GM18951 (cell line): ENCODE measurements at regions not wholly inside any gene's neighbourhood (a gene's known extent, or its start where the extent isn't known, plus 50 kb on each side); places are given as distances from the start of the nearest gene placed in this dataset.
"Not testable (repeated sequence)": the region's sequence is repeated elsewhere in the genome, so short reads cannot be mapped to it uniquely, and the experiment has no call there.

Experiments
- POLR2A ChIP-seq: IDR thresholded peaks from 4 replicates; pipeline ENCODE4 v1.6.1; 2011; ENCODE audit warnings: mild to moderate bottlenecking; ENCODE audit not compliant: insufficient read length, insufficient read depth; ENCODE audit errors: extremely low read depth
- in situ Hi-C: fragments of 300-500 bp; cut with MboI; formaldehyde crosslinking; loops from one replicate; pipeline ENCODE4 v1.12.0; 2022; ENCODE audit warnings: low sequenced_read_pairs, mixed read lengths, inconsistent platforms; ENCODE audit not compliant: unreplicated experiment

DNA sequence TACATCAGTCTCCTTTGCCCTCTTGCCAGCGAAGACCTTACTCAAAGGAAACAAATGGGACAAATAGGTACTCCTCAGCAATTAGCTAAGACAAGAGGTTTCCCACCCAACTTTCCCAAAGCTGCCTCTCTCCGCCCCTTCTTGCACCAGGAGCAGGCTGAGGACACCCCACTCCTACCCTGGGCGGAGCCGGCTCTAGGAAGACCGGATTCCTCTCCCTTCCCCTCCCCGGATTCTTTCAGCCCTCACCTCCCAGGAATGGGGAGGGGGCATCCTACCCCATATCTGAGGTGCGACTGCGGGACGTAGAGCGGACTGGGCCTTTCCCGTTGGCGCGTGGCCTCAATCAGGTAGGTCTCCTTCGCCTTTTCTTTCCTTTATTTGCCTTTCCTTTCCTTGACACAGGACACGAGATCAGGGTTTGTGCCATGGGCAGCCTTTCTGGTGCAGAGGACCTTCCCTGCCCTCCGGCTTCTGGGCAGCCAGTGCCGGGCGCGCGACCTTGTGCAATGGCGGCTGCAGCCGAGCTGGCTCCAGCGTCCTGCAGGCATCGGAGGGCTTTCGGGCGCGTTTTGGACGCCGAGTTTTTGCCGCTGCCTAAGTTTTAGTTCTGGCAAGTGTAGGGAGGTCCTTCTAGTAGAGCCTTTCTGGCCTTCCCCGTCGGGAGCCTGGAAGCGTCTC is 279.9 kb downstream of the PLS3 start:
- in situ Hi-C loops = not testable (repeated sequence)

DNA sequence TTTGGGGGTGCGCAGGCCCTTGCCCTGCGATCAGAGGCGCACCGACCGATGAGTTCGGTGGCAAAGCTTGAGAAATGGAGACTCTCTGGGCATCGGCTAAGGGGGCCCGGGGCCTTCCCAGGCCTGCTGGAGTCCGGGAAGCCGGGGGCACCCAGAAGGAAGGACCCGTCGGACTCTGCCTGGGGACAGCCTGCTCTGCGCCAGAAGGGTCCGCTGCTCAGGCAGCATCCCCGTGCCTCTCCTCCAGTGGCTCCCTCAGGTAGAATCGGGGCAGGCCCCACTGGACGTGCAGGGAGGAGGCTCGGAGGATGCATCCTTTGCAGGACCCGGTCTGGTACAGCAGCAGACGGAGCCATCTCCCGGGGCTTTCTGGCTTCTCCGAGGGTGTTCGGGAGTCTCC is 290.0 kb downstream of the PLS3 start:
- in situ Hi-C loops = not testable (repeated sequence)

DNA sequence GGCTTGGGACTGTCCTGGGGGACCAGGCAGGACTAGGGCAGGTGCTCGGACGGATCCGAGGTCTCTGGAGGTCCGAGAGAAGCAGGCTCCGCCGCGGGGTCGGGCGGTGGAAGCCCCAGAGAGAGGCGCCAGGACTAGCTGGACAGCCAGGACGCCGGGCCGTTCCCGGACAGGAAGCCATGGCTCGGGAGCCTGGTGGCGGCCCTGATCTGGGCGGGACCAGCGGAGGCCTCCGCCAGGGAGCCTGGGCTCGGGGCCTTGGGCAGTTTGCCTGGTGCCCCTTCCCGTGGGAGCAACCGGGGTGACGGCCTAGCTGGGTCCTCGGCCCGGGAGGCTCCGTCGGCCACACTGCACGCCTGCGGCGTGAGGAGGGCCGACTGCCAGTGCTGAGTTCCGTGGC is 292.3 kb downstream of the PLS3 start:
- in situ Hi-C loops = not testable (repeated sequence)

DNA sequence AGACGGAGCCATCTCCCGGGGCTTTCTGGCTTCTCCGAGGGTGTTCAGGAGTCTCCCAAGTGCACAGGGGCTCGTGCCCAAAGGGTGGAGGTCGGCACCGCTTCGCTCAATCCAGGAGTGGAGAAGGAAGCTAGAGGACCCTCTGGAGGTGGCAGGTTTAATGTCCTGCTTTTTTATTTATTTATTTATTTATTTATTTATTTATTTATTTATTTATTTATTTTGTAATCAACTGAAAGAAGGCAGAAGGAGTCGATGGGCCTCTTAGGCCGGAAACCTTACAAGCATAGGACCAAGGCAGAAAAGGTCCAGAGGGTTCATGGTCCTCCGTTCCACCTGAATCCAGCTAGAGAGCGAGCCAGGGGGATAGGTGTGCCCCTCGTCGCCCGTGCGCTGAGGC is 289.4 kb upstream of the AGTR2 start:
- in situ Hi-C loops = not testable (repeated sequence)

DNA sequence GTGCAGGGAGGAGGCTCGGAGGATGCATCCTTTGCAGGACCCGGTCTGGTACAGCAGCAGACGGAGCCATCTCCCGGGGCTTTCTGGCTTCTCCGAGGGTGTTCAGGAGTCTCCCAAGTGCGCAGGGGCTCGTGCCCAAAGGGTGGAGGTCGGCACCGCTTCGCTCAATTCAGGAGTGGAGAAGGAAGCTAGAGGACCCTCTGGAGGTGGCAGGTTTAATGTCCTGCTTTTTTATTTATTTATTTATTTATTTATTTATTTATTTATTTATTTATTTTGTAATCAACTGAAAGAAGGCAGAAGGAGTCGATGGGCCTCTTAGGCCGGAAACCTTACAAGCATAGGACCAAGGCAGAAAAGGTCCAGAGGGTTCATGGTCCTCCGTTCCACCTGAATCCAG is 286.4 kb upstream of the AGTR2 start:
- in situ Hi-C loops = not testable (repeated sequence)

DNA sequence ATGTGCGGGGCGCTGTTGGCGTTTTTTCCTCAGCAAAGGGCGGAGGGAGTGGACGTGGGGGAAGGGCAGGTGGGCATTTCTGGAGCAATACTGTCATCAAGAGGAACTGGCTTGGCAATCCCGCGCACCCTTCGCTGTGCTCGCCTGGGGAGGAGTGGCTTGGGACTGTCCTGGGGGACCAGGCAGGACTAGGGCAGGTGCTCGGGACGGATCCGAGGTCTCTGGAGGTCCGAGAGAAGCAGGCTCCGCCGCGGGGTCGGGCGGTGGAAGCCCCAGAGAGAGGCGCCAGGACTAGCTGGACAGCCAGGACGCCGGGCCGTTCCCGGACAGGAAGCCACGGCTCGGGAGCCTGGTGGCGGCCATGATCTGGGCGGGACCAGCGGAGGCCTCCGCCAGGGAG is 282.5 kb upstream of the AGTR2 start:
- in situ Hi-C loops = not testable (repeated sequence)

DNA sequence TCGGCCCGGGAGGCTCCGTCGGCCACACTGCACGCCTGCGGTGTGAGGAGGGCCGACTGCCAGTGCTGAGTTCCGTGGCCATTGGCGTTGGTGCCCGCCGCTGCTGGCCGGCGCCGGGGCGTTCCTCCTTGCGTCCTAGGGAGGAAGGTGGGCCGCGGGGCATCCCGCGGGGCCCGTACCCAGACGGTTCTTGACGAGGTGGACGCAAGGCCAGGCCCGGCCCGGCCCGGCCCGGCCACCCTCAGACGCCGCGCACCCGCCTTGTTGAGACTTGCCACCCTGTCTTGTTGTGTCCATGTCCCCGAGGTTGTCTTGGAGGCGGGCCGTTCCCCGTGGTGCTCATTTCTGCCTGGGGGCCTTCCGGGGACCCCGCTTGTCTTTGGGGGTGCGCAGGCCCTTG is 282.0 kb upstream of the AGTR2 start:
- in situ Hi-C loops = not testable (repeated sequence)

DNA sequence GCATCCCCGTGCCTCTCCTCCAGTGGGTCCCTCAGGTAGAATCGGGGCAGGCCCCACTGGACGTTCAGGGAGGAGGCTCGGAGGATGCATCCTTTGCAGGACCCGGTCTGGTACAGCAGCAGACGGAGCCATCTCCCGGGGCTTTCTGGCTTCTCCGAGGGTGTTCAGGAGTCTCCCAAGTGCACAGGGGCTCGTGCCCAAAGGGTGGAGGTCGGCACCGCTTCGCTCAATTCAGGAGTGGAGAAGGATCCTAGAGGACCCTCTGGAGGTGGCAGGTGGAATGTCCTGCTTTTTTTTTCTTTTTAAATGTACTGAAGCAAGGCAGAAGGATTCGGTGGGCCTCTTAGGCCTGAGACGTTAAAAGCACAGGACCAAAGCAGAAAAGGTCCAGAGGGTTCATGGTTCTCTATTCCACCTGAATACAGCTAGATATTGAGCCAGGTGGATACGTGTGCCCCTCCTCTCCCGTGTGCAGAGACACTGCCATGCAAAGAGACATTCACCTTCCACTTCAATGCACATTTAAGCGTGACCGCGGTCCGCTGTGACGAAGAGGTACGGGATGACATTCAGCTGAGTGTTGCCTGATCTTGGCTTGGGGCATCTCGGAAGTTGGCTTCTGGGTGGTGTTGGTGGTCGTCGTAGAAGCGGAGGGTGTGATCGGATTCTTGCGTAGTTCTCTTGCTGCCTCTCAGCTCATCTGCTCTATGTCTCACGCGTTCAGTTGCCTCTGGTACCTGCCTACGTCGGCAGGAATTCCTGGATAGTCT is 281.2 kb upstream of the AGTR2 start:
- no peak for TF ChIP-seq POLR2A

DNA sequence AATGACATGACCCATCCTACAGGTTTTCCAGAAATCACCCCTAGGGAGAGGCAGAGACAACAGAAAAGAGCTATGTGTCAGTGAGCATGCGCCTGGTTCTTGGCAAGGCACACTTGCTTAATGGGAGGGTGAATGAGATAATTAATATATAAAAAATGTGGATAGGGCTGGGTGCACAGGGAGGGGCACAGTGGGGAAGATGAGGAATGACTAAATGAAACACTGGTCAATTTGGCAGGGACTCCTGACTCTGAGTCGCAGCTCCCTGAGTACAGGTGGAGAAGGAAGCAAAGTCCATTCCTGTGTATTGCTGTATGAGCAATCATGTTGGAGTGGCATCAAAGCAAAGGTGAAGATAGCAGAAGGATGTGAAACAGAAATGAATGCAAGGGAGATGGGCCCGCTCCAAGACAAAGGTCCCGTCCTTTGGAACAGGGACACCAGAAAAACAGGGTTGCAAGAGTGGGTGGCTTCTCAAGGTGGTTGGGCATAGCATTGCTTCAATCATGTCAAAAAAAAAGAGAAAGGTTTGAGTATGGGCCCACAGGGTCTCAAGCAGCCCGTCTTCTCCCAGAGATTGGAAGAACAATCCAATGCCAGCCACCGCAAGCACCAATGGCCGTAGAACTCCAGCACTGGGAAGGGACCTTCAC is 278.4 kb upstream of the AGTR2 start:
- TF ChIP-seq POLR2A = no peak
- in situ Hi-C loops = no loop called here

More for the DNA sequence above, 281.2 kb upstream of the AGTR2 start:
- in situ Hi-C loops = no loop called here

DNA sequence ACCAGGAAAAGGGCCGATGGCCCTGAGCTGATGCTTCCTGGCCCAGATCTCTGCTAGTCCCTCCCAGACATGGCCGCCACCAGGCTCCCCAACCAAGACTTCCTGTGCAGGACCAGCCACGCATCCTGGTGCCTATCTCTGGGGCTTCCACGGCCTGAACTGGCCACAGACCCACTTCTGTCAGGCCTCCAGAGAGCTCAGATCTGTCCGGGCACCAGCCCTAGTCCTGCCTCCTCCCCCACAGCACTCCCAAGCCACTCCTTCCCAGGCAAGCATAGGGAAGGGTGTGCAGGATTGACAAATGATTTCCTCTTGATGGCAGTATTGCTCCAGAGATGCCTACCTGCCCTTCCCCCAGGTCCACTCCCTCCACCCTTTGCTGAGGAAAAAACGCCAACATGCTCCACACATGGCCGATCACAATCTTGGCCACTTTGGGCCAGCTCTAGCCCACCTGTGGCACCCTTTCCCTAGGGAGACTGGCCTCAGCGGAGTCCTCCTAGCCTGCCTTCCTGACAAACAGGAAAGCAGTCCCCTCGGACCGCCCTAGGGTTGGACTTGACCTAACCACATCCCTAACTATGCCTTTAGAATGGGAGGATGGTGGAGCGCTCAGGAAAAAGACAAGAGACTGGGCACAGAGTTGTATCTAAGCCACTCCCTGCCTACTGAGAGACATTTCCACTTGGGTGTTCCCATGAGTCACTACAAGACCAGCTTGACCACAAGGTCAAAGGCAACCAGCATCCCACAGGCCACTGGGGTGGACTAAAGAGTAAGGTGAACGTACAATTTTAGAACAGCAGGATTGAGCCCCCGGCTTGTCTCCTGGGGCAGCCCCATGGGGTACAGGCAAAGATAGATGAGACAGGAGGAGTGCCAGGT is 277.5 kb upstream of the AGTR2 start:
- in situ Hi-C loops = no loop called here
- no peak for TF ChIP-seq POLR2A

DNA sequence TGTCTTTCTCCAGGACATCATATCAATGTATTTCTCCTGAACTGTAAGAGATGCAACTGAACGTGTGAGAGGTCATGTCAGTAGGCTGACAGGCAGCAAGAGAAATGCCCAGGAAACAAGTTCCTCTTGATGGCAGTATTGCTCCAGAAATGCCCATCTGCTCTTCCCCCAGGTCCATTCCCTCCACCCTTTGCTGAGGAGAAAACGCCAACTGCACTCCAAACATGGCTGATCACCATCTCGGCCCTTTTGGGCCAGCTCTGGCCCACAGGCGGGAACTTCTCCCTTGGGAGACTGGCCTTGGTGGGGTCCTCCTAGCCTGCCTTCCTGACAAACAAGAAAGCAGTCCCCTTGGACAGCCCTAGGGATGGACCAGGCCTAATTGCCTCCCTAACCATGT is 276.5 kb upstream of the AGTR2 start:
- TF ChIP-seq POLR2A = no peak
- in situ Hi-C loops = no loop called here

DNA sequence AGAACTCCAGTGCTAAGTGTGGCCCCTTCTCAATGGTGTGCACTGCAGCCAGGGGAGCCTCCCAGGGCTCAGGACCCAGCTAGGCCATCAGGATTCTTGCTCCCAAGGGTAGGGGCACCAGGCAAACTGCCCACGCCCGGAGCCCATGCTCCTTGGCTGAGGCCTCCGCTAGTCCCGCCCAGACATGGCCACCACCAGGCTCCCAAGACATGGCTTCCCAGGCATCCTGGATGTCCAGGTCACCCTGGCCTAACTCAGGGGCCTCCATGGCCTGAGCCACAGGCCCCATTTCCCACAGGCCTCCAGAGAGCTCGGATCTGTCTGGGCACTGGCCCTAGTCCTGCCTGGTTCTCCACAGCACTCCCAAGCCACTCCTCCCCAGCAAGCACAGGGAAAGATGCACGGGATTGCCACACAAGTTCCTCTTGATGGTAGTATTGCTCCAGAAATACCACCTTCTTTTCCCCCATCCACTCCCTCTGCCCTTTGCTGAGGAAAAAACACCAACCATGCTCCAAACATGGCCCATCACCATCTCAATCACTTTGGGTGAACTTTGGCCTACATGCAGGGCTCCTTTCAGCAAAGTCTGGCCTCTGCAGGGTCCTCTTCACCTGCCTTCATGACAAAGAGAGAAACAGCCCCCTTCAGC is 274.7 kb upstream of the AGTR2 start:
- in situ Hi-C loops = no loop called here

DNA sequence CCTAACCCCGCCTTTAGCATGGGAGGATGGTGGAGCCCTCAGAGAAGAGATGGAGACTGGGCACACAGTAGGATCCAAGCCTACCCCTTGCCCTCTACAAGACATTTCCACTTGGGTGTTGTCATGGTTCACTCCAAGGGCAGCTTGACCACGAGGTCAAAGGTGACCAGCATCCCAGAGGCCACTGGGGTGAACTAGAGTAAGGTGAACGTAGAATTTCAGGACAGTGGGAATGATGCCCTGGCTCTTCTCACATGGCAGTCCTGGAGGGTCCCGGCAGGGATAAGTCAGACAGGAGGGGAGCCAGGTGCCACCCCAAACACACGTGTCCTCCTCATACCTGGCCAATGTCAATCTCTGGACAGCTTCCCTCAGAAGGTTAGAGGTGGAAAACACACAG is 274.2 kb upstream of the AGTR2 start:
- in situ Hi-C loops = no loop called here
- no peak for TF ChIP-seq POLR2A

More for the DNA sequence above, 274.7 kb upstream of the AGTR2 start:
- TF ChIP-seq POLR2A = no peak
